Lung (tissue), 11 donors: ENCODE measurements at regions not wholly inside any gene's neighbourhood (a gene's known extent, or its start where the extent isn't known, plus 50 kb on each side); places are given as distances from the start of the nearest gene placed in this dataset.

Source experiments
- ATAC-seq: fragments of 200-7000 bp; cut with Tn5 transposase; one replicate; pipeline ENCODE4 v1.9.1; 2020; ENCODE audit warnings: moderate number of reproducible peaks; ENCODE audit not compliant: insufficient read depth, low FRiP score
- DNase-seq, 3 donors: peaks; one replicate each; pipeline ENCODE4 v3.0.0-alpha.2; 2013 to 2017
- H3K27ac ChIP-seq, 2 donors: one replicate each; pipeline ENCODE4 v1.5.1; 2013; ENCODE audit warnings: mild to moderate bottlenecking in 2 of 2, moderate library complexity in 2 of 2, control low read depth in 1 of 2, inconsistent platforms in 1 of 2, low read depth in 1 of 2, low read length in 1 of 2
- H3K27me3 ChIP-seq, 3 donors: one replicate each; pipeline ENCODE4 v1.5.1; 2013; ENCODE audit warnings: low read length in 2 of 3; ENCODE audit not compliant: control insufficient read depth in 3 of 3, insufficient read depth in 3 of 3
- H3K36me3 ChIP-seq, 4 donors: one replicate each; pipeline ENCODE4 v1.5.1; 2013; ENCODE audit warnings: low read length in 4 of 4, mild to moderate bottlenecking in 1 of 4, moderate library complexity in 1 of 4; ENCODE audit not compliant: control insufficient read depth in 4 of 4, insufficient read depth in 4 of 4
- H3K4me1 ChIP-seq, 5 donors: one replicate each; pipeline ENCODE4 v1.5.1; 2013; ENCODE audit warnings: low read length in 5 of 5, mild to moderate bottlenecking in 2 of 5, moderate library complexity in 1 of 5; ENCODE audit not compliant: control insufficient read depth in 5 of 5, insufficient read depth in 5 of 5
- H3K4me3 ChIP-seq: one replicate; pipeline ENCODE4 v1.5.1; 2013; ENCODE audit warnings: mild to moderate bottlenecking, control low read depth, moderate library complexity
- H3K9ac ChIP-seq, 2 donors: one replicate each; pipeline ENCODE4 v1.5.1; 2013; ENCODE audit warnings: low read length in 2 of 2, control low read depth in 1 of 2; ENCODE audit not compliant: insufficient read depth in 1 of 2
- H3K9me3 ChIP-seq, 4 donors: one replicate each; pipeline ENCODE4 v1.5.1; 2013; ENCODE audit warnings: low read length in 3 of 4, mild to moderate bottlenecking in 1 of 4, moderate library complexity in 1 of 4; ENCODE audit not compliant: control insufficient read depth in 4 of 4, insufficient read depth in 3 of 4
- WGBS, 2 donors: extraction: QIAGEN DNeasy Blood & Tissue Kit; methylation state at CpG; one replicate each; pipeline ENCODE4 v1.1.7; 2013; 5-methylcytosine and 5-hydroxymethylcytosine counted together
- TF ChIP-seq, protein P1 (sequence below): IDR thresholded peaks from 2 replicates; pipeline ENCODE4 v1.5.1; 2012; ENCODE audit warnings: mild to moderate bottlenecking; ENCODE audit errors: control extremely low read depth, extremely low read depth
- donor health status: control.
- donor health status: control.
- donor health status: Bipolar disorder and iron deficiency.
- donor health status: healthy.
- donor health status: DM: yes; HTN: yes; CAD: no.

DNA sequence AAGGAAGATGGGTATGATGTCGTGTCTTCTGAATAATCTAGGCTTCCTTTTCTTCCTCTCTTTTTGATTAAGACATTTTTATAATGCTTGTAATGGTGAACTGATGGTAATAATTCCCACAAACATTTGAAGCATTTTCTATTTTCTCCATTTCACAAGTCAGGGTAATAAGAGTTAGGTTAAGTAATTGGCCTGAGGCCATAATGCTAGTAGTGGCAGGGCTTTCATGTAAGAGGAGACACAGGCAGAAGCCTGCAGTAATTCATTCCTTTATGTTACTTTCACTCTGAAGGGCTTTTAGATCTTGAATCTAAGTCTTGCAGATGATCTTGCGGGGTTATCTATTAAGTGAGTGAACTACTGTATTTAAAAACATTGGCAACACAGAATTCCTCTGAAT is 374.9 kb downstream of the MAT2B start:
- H3K9me3 ChIP-seq: no peaks in the 10 kb centered on the region
- TF ChIP-seq, protein P1, sequence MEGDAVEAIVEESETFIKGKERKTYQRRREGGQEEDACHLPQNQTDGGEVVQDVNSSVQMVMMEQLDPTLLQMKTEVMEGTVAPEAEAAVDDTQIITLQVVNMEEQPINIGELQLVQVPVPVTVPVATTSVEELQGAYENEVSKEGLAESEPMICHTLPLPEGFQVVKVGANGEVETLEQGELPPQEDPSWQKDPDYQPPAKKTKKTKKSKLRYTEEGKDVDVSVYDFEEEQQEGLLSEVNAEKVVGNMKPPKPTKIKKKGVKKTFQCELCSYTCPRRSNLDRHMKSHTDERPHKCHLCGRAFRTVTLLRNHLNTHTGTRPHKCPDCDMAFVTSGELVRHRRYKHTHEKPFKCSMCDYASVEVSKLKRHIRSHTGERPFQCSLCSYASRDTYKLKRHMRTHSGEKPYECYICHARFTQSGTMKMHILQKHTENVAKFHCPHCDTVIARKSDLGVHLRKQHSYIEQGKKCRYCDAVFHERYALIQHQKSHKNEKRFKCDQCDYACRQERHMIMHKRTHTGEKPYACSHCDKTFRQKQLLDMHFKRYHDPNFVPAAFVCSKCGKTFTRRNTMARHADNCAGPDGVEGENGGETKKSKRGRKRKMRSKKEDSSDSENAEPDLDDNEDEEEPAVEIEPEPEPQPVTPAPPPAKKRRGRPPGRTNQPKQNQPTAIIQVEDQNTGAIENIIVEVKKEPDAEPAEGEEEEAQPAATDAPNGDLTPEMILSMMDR: no peak
- H3K4me1 ChIP-seq: no peaks in the 10 kb centered on the region
- H3K4me3 ChIP-seq: no peak overlapping the region
- no peak overlapping the region for H3K9ac ChIP-seq
- H3K27me3 ChIP-seq: no peaks in the 10 kb centered on the region
- no peak overlapping the region for H3K27ac ChIP-seq
- H3K36me3 ChIP-seq: no peaks in the 10 kb centered on the region
- WGBS, 2 donors: 68 to 93% methylated on average over 2 of the region's 2 CpGs
- ATAC-seq (no peak), DNase-seq (no peak)

DNA sequence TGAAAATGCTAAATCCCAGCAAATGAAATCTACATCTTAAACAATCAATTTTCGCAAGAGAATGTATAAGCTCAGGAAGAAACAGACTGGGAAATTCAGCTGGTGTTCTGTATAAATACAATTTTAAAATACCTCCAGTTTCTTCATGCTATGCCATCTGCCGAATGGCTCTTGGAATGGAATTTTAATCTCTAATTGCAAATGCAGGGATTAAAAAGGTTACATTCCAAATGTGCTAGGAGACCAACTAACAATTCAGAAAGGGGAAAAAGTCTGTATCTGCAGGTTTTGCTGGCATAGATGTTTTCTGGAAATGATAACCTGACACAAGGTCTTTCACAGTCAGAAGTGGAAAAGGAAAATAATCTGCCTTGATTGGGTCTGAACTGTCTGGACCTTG is 379.7 kb downstream of the MAT2B start:
- Histone ChIP-seq H3K27me3 (no peaks in the 10 kb centered on the region), H3K27ac (no peak overlapping the region), H3K36me3 (no peaks in the 10 kb centered on the region), H3K4me1 (no peaks in the 10 kb centered on the region), H3K9ac (no peak overlapping the region), H3K4me3 (no peak overlapping the region), H3K9me3 (no peaks in the 10 kb centered on the region)
- TF ChIP-seq, protein P1: no peak
- 82 to 91% methylated on average over 2 of the region's 2 CpGs for WGBS, 2 donors
- ATAC-seq: no peak
- DNase-seq: no peak

DNA sequence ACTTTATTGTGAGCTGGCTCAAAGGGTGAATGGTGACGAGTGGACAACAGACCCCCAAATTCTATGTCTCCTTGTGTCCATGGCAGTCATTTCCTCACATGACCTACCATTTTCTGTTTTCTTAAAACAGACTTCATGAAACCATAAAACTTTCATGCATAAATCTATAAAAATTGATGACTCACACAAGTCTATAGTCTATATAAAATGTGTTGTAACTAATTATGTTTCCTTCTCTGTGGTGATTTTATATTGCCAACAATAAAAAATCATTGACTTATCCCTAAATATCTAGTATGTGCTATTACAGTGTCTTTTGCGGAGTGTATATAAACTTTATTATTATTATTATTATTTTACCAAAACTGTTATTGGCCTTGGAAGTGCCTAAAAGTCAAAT is 382.4 kb downstream of the MAT2B start:
- TF ChIP-seq, protein P1: no peak
- Histone ChIP-seq H3K9me3 (no peaks in the 10 kb centered on the region), H3K36me3 (no peaks in the 10 kb centered on the region), H3K27ac (no peak overlapping the region), H3K4me3 (no peak overlapping the region), H3K4me1 (no peaks in the 10 kb centered on the region), H3K9ac (no peak overlapping the region), H3K27me3 (no peaks in the 10 kb centered on the region)
- ATAC-seq (no peak), DNase-seq (no peak)
- WGBS, 2 donors: 75 to 85% methylated on average over 2 of the region's 2 CpGs

DNA sequence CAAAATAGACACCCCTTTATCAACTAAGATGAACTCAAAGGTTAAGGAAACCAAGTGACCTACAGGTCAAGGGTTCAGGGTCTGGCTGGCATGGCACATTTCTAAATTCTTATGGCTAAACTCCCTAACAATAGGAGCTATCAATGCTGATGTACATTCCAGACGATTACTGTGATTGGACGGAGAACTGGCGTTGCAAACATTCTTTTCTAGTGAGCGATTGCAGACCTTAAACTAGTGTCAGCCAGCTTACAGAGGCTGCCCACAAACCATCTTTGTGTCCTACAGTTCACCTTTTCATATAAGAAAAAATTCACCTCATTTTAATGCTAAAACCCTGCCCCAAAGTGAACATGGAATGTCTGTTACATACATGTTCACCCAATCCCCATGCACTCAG is 382.9 kb downstream of the MAT2B start:
- H3K36me3 ChIP-seq: no peaks in the 10 kb centered on the region
- no peaks in the 10 kb centered on the region for H3K9me3 ChIP-seq
- 85 to 91% methylated on average over 4 of the region's 4 CpGs for WGBS, 2 donors
- no peak for DNase-seq
- TF ChIP-seq, protein P1: no peak
- no peak overlapping the region for H3K4me3 ChIP-seq
- no peaks in the 10 kb centered on the region for H3K27me3 ChIP-seq
- H3K27ac ChIP-seq: no peak overlapping the region
- no peaks in the 10 kb centered on the region for H3K4me1 ChIP-seq
- H3K9ac ChIP-seq: no peak overlapping the region
- ATAC-seq: no peak
